ENCODE measurements at regions not wholly inside any gene's neighbourhood (a gene's known extent, or its start where the extent isn't known, plus 50 kb on each side); places are given as distances from the start of the nearest gene placed in this dataset.

DNA sequence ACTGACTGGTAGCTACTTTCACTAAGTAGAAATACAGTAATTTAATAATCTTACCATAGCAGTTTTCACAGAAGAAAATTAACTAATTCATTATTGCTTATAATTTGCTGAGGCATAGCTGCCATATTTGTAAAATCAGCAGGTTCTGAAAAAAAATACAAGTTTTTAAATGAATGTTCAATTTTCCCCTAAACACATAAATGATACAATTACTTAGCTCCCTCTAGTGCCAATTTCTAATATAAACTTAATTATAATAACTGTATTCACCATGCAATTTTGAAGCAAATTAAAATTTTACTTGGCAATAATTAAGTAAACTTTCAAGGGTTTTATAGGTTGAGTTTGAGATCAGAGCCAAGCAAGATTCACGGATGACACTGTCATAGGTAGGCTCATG is 1321.6 kb upstream of the ACVR2A start:
- Histone ChIP-seq H3K4me3 (ENCODE audit: low read depth, low read length) (no peak overlapping the region), H3K4me1 (ENCODE audit: control insufficient read depth, insufficient read depth, low read length) (no peaks in the 10 kb centered on the region), H3K9me3 (ENCODE audit: control insufficient read depth, insufficient read depth, low read depth, low read length) (no peaks in the 10 kb centered on the region), H3K36me3 (ENCODE audit: control insufficient read depth in 2 of 2, insufficient read depth in 1 of 2, low read length in 2 of 2) (no peaks in the 10 kb centered on the region), H3K27ac (ENCODE audit: extremely low read depth, low read depth, low read length) (no peak overlapping the region)
- TF ChIP-seq ZNF654 (tag by site-specific recombination; IDR thresholded peaks at IDR 0.05; ENCODE audit: low read depth) (peak; percentile 39; the same call in 1 of the 2 replicates), ZNF701 (tag by site-specific recombination; IDR thresholded peaks at IDR 0.05) (no peak), ZNF600 (tag by site-specific recombination; IDR thresholded peaks at IDR 0.05) (no peak), GLIS2 (tag by site-specific recombination; IDR thresholded peaks at IDR 0.05) (no peak)
- TF ChIP-seq, protein P1, sequence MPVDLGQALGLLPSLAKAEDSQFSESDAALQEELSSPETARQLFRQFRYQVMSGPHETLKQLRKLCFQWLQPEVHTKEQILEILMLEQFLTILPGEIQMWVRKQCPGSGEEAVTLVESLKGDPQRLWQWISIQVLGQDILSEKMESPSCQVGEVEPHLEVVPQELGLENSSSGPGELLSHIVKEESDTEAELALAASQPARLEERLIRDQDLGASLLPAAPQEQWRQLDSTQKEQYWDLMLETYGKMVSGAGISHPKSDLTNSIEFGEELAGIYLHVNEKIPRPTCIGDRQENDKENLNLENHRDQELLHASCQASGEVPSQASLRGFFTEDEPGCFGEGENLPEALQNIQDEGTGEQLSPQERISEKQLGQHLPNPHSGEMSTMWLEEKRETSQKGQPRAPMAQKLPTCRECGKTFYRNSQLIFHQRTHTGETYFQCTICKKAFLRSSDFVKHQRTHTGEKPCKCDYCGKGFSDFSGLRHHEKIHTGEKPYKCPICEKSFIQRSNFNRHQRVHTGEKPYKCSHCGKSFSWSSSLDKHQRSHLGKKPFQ (tag by site-specific recombination; IDR thresholded peaks at IDR 0.05), result no peak
- ChIA-PET POLR2A (no interaction called here), CTCF (interaction anchor here (0.6 to 1.2 kb wide), 4 partner anchors 169 to 1092 kb away, joined by 3 to 4 read pairs (median 4); no protein-coding TSS in a partner anchor)

DNA sequence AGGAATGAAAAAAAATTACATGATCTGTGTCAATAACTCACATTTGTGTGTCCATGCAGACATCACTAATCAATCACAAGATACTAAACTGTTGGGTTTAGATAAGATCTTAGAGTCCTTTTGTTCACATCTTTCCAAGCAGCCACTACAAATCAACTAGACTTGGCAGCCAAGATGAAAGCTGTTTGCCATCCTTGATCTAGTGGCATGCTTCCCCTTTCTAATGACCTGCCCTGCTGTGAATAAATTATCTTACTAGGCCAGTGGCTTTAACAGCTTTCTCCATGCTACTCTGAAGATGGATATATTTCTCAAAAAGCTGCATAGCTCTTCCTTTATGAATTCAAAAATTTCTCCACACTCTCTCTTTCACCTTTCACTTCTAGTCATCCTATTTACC is 1338.0 kb upstream of the ACVR2A start:
- H3K36me3 ChIP-seq (ENCODE audit: control insufficient read depth in 2 of 2, insufficient read depth in 1 of 2, low read length in 2 of 2), result no peaks in the 10 kb centered on the region
- H3K9me3 ChIP-seq (ENCODE audit: control insufficient read depth, insufficient read depth, low read depth, low read length), result no peaks in the 10 kb centered on the region
- H3K27ac ChIP-seq (ENCODE audit: extremely low read depth, low read depth, low read length), result no peak overlapping the region
- POLR2A ChIA-PET, result no interaction called here
- TF ChIP-seq ZNF426 (tag by site-specific recombination; IDR thresholded peaks at IDR 0.05) (no peak), ZNF133 (tag by site-specific recombination; IDR thresholded peaks at IDR 0.05) (no peak), PATZ1 (tag by site-specific recombination; IDR thresholded peaks at IDR 0.05) (no peak), ZBTB17 (tag by site-specific recombination; IDR thresholded peaks at IDR 0.05) (no peak), BCL6B (tag by site-specific recombination; IDR thresholded peaks at IDR 0.05) (no peak), ZBTB20 (tag by site-specific recombination; IDR thresholded peaks at IDR 0.05) (no peak), ZNF660 (tag by site-specific recombination; IDR thresholded peaks at IDR 0.05) (no peak), GLI2 (tag by site-specific recombination; IDR thresholded peaks at IDR 0.05; ENCODE audit: borderline replicate concordance, low read depth) (no peak), CTCF (tag by site-specific recombination; IDR thresholded peaks at IDR 0.05) (no peak), ZNF433 (tag by site-specific recombination; IDR thresholded peaks at IDR 0.05; ENCODE audit: low read depth) (no peak), RBAK (tag by site-specific recombination; IDR thresholded peaks at IDR 0.05) (no peak), ZNF248 (tag by site-specific recombination; IDR thresholded peaks at IDR 0.05) (no peak), OSR2 (tag by site-specific recombination; IDR thresholded peaks at IDR 0.05) (no peak), ZNF629 (tag by site-specific recombination; IDR thresholded peaks at IDR 0.05) (no peak), ZNF544 (tag by site-specific recombination; IDR thresholded peaks at IDR 0.05) (no peak), ZNF600 (tag by site-specific recombination; IDR thresholded peaks at IDR 0.05) (no peak)
- TF ChIP-seq, protein P2, sequence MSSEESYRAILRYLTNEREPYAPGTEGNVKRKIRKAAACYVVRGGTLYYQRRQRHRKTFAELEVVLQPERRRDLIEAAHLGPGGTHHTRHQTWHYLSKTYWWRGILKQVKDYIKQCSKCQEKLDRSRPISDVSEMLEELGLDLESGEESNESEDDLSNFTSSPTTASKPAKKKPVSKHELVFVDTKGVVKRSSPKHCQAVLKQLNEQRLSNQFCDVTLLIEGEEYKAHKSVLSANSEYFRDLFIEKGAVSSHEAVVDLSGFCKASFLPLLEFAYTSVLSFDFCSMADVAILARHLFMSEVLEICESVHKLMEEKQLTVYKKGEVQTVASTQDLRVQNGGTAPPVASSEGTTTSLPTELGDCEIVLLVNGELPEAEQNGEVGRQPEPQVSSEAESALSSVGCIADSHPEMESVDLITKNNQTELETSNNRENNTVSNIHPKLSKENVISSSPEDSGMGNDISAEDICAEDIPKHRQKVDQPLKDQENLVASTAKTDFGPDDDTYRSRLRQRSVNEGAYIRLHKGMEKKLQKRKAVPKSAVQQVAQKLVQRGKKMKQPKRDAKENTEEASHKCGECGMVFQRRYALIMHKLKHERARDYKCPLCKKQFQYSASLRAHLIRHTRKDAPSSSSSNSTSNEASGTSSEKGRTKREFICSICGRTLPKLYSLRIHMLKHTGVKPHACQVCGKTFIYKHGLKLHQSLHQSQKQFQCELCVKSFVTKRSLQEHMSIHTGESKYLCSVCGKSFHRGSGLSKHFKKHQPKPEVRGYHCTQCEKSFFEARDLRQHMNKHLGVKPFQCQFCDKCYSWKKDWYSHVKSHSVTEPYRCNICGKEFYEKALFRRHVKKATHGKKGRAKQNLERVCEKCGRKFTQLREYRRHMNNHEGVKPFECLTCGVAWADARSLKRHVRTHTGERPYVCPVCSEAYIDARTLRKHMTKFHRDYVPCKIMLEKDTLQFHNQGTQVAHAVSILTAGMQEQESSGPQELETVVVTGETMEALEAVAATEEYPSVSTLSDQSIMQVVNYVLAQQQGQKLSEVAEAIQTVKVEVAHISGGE (tag by site-specific recombination; conservative IDR thresholded peaks at IDR 0.05; ENCODE audit: low read depth), result no peak
- TF ChIP-seq, protein P3, sequence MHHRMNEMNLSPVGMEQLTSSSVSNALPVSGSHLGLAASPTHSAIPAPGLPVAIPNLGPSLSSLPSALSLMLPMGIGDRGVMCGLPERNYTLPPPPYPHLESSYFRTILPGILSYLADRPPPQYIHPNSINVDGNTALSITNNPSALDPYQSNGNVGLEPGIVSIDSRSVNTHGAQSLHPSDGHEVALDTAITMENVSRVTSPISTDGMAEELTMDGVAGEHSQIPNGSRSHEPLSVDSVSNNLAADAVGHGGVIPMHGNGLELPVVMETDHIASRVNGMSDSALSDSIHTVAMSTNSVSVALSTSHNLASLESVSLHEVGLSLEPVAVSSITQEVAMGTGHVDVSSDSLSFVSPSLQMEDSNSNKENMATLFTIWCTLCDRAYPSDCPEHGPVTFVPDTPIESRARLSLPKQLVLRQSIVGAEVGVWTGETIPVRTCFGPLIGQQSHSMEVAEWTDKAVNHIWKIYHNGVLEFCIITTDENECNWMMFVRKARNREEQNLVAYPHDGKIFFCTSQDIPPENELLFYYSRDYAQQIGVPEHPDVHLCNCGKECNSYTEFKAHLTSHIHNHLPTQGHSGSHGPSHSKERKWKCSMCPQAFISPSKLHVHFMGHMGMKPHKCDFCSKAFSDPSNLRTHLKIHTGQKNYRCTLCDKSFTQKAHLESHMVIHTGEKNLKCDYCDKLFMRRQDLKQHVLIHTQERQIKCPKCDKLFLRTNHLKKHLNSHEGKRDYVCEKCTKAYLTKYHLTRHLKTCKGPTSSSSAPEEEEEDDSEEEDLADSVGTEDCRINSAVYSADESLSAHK (tag by site-specific recombination; IDR thresholded peaks at IDR 0.05), result no peak
- H3K4me3 ChIP-seq (ENCODE audit: low read depth, low read length), result no peak overlapping the region
- CTCF ChIA-PET, result no interaction called here
- H3K4me1 ChIP-seq (ENCODE audit: control insufficient read depth, insufficient read depth, low read length), result no peaks in the 10 kb centered on the region

All from HEK293 (cell line).